Fibroblast of skin of scalp (primary cell): ENCODE measurements at regions not wholly inside any gene's neighbourhood (a gene's known extent, or its start where the extent isn't known, plus 50 kb on each side); places are given as distances from the start of the nearest gene placed in this dataset.
"Not testable (repeated sequence)": the region's sequence is repeated elsewhere in the genome, so short reads cannot be mapped to it uniquely, and the experiment has no call there.

Experiments
- DNase-seq: peaks from one replicate; pipeline ENCODE4 v3.0.0-alpha.2; 2013

DNA sequence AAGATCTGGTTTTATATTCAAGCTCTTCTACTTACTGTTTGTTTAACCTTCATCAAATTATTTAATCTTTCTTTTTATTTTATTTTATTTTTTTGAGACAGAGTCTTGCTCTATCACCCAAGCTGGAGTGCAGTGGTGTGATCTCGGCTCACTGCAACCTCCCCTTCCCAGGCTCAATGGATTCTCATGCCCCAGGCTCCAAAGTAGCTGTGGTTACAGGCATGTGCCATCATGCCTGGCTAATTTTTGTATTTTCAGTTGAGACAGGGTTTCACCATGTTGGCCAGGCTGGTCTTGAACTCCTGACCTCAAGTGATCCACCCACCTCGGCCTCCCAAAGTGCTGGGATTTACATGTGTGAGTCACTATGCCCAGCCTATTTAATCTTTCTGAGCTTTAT lies 821.5 kb upstream of the ATXN7L3B start:
- not testable (repeated sequence) for DNase-seq

GRCh38 chr12:73719223-73719622 lies 818.4 kb upstream of the ATXN7L3B start:
- DNase-seq: no peak

DNA sequence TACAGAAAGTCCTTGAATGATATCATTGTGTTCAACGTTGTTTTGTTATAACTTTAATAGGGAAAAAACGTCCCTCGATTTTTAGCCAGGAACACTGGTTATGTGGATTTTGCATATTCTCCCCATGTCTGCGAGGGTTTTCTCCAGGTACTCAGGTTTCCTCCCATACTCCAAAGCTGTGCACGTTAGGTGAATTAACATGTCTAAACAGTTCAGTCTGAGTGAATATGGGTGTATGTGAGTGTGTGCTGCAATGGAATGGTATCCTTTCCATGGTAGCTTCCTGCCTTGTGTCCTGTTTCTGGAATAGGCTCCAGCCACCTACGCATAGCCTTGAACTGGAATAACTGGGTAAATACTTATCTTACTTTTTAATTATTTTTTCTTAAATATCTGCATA lies 810.8 kb upstream of the ATXN7L3B start:
- DNase-seq: no peak

GRCh38 chr12:73731658-73732057 lies 806.0 kb upstream of the ATXN7L3B start:
- DNase-seq: no peak

DNA sequence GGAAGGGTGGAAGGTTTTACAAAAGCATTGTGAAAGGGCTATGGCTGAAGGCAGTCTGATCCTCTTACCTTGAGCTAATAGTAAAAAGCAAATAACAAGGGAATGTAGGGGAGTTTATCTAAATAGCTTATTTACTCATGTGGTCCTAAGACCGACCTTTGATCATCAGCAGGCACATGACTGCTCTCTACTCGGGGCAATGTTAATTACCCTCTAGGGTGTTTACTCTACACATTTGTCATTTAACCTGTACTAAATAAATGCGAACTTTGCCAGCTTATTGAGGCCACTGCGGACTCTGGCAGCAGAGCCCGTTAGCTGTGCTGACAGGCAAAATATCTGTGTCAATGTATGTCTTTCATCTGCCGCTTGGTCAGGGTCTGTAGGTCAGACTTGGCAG lies 768.3 kb upstream of the ATXN7L3B start:
- DNase-seq: no peak

DNA sequence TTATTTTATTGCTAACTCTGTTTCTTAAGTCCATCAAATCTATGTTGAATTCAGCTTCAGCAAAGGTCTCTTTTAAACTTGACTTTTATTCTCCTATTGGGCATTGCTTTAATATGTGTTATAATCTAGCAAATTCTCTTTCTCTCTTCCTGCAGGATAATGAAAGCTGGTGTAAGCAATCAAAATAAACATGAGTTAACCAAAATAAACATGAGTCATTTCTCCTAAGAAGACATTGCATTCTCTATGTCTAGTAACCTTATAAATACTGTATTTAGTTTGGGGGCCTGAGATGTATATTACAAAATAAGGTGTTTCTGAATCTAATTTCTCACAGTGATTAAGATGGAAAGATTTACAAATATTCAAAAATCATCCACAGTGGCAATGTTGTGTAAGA lies 739.1 kb upstream of the ATXN7L3B start:
- DNase-seq: no peak

DNA sequence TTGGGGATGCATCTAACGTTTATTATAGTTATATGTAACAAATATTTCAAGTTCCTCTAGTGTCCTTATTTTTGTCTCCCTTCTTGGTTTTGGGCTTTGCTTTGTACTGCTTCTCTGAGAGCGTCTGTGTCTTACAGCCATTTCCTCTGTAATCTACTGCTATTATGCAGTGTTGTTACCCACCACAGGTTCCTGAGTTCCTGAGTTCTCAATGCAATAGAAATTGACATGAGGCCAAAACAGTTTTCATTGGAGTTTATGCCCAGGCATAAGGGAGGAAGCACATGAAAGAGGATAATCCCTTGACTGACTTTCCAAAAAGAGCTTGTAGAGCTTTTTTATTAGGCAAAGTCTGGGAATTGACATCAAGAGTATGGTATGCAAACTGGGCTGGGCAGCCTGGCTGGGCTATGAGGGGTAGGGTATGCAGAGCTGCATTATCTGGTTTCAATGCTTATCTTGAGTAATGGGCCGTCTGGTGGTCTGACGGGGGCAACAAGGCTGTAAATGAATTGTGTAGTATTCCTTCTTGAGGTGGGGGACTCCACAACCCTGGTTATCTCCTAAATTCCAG lies 722.5 kb upstream of the ATXN7L3B start:
- no peak for DNase-seq

DNA sequence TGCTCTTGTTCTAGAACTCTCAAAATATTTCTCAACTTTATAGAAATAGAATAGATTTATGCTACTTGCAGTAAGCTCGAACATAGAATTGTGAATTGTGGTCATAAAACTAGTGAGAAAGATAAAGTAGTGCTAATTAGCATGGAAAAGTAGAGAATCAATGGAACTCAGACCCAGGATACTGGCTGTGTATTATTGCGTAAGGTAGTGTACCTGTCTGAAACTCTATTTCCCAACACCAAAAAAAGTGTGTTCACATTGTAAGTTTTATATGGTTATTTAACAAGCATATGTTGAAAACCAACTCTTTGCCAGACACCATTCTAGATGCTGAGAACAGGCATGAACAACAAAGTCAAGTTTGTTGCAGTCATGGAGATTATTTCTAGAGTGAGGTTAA lies 720.5 kb upstream of the ATXN7L3B start:
- no peak for DNase-seq

GRCh38 chr12:73833746-73834145 lies 703.9 kb upstream of the ATXN7L3B start:
- no peak for DNase-seq

DNA sequence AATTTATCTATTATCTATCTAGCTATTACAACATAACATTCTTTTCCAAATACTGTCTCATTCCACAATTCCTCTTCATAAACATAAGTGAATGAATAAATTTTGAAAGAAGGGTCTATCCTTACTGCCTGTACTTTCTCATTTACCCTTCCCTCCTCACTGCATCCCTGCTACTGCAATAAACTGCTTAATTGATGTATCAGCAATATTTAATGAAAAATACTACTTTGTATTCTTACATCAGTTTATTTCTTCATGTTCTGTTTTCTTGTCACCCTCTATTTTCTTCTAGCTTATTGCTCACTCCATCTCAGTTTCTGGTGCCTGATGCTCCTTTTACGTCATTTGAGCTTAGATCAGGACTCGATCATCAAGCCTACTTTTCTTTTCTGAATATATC lies 695.7 kb upstream of the ATXN7L3B start:
- DNase-seq: no peak

DNA sequence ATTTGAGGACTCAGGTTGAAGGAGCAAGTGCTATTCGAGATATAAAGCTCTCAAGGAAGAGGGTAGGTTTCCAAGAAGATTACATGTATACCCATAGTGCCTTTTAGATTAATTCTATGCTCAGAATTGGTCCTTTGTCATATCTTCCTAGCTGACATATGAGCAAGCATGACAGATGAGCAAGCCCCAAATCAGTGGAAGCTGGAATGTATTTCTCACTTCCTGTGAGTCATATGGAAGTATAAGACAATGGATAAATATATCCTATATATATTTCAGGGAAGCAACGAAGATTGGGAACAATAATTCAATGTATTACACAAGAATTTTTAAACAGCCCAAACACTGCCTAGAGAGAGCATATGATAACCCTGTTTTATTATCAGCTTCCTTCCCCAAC lies 674.1 kb upstream of the ATXN7L3B start:
- DNase-seq: peak; percentile 62

GRCh38 chr12:73867147-73867546 lies 670.5 kb upstream of the ATXN7L3B start:
- DNase-seq: no peak

- DNase-seq: not testable (repeated sequence)
Measured at GRCh38 chr12:73877291-73877690, 660.3 kb upstream of the ATXN7L3B start.

- peak; percentile 50 for DNase-seq
Measured at GRCh38 chr12:73892201-73892600, 645.4 kb upstream of the ATXN7L3B start.

GRCh38 chr12:73898645-73899044 lies 639.0 kb upstream of the ATXN7L3B start:
- DNase-seq: no peak

GRCh38 chr12:73902260-73902659 lies 635.4 kb upstream of the ATXN7L3B start:
- DNase-seq: no peak

DNA sequence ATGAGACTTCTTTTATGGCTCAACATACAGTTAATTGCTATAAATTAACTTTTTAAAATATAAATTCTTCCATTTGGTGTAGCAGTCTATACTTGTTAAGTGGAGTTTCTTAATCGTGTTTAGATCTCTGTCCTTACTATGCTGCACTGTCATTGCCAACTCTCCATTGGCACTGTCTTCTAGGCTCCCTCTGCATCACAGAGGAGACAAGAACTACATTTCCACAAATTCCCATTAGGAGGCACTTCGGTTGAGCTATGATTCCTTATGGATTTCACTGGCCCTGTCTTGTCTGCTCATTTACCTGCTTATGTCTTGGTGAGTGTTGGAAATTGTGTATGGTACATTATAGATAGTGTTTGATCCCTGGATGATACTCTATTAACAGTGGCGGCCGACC lies 630.9 kb upstream of the ATXN7L3B start:
- no peak for DNase-seq

GRCh38 chr12:73935817-73936216 lies 601.8 kb upstream of the ATXN7L3B start:
- DNase-seq: no peak

- DNase-seq: no peak
Measured at GRCh38 chr12:73947326-73948026, 590.2 kb upstream of the ATXN7L3B start.

- no peak for DNase-seq
Measured at GRCh38 chr12:73950507-73950906, 587.1 kb upstream of the ATXN7L3B start.

DNA sequence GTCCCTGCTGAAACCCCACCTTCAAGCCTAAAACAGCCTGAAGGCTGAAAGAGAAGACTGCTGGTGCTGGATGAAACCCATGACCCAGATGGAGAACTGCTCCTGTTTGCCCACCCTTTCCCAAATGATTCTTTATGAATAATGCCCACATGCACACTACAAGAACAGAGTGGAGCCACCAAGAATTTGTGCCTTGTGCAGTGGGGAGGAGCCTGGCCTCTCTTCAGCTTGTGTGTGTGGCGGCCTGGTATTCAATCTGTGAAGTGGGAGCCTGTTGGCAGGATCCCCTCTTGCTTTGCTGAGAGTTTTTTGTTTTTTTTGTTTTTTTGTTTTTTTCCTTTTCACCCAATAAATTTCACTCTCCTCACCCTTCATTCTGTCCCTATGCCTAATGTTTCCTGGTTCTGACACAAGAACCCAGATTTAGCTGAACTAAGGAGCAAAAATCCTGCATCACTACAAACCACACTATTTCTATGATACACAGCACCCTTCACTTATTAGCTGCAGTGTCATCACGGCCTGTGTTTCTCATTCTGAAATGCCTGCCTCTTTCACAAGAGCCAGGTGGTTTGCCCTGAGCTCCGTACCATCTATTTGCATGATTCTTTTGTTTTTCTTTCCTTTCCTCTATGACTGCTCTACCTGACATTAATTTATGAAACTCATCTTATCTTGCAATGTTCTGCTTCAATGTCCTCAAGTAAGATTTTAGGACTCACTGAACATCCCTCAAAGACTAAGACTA lies 585.5 kb upstream of the ATXN7L3B start:
- DNase-seq: no peak

- DNase-seq: no peak
Measured at GRCh38 chr12:73964641-73965040, 573.0 kb upstream of the ATXN7L3B start.

DNA sequence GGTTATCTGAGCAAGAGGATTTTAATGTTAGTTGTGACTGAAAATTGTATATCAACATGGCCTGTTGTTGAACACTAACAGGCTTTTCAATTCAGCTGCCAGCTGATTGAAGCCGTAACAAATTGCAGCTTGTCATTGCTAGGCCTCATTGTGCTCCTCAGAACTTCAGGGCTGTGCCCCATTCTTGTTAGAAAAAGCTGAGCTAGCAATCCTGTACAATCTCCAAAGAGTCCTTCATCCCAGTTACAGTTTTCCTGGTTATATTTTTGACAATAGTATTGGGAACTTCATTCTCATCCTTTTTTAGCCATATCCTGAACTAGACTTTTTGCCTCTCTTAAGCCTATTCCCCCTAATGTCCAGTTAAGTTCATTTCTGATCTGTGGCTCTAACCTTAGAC lies 564.1 kb upstream of the ATXN7L3B start:
- DNase-seq: no peak

GRCh38 chr12:73984552-73984951 lies 553.1 kb upstream of the ATXN7L3B start:
- DNase-seq: no peak
